Stimulated activated CD4-positive, alpha-beta T cell treated with anti-CD3 and anti-CD28 coated beads, Interleukin-2, amount 100 ng/mL, for 48 hours (primary cell): ENCODE measurements at regions not wholly inside any gene's neighbourhood (a gene's known extent, or its start where the extent isn't known, plus 50 kb on each side); places are given as distances from the start of the nearest gene placed in this dataset.

Experiments
- DNase-seq, 2 donors: peaks; one replicate each; pipeline ENCODE4 v3.0.0-alpha.2; 2020

DNA sequence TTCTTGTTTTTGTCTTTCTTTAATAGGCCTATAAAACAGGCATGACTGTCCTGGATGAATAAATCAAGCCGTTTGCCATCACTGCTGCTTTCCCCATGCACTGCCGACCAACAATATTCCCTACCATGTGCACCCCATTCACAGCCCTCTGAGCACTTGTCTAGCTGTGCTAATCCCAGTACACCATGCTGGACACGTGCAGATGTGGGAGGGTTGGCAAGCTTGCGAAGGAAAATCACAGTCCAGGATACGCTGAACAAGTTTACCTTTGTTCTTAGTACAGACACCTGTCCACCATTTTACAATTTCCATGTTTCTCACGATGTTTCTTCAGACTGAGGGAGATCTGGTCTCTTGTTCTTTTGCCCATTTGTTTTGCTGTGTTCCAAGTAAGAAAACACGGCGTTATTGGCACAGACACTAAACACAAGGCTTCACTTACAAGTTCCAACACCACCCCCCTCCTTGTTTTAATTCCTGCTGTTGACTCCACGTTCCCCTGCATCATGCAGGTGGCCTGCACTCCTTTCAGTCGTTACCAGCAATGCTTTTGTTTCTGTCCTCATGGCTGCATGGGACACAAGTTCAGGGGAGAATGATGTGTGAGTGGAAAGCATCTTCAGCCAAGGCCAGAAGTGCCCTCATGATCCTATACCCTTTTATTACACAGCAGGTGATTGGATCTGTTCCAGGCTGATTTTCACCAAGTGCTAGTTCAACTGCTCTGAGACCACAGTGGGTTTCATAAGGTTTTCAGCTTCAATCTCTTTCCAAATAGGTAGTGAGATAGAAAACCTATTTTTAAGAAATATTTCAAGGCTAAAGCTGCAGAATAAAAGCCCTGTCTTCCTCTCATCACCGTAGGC lies 608.9 kb downstream of the IRX1 start:
- no peak for DNase-seq

DNA sequence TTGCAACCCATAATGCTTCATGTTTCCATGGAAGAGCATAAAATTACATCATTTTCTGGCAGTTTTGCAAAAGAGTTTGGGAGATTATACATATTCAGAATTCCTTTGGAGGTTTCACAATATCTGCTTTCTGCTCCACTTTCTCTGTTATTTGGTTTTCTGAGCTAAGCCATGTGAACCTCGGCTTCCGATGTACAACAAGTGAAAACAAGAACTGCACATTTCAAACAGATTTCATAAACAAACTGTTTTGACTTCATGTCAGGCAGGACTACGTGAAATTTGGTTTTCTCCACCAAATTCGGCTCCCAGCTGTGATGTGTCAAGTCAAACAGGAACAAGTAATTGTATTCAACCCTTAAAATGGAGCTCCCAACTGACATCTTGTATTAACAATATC lies 609.8 kb downstream of the IRX1 start:
- DNase-seq = no peak

- no peak for DNase-seq
Observed at GRCh38 chr5:4206127-4206526, 610.5 kb downstream of the IRX1 start.

DNA sequence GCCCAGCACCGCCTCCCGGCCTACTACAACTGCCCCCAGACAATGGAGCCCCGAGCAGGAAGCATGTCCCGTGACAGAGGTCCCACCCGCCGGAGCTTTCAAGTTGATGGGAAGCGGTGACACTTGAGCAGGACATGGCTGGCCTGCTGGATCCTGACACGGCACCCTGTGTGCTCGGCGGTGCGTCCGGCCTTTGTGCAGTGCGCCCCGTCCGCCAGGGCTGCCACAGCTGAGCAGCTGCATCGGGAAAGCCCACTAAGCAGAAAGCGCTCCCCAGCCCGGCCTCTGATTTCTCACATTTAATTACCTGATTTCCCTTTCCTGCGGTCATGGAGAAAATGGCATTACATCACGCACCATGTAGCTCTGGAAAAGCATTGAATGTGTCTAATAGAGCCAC lies 611.9 kb downstream of the IRX1 start:
- no peak for DNase-seq

DNA sequence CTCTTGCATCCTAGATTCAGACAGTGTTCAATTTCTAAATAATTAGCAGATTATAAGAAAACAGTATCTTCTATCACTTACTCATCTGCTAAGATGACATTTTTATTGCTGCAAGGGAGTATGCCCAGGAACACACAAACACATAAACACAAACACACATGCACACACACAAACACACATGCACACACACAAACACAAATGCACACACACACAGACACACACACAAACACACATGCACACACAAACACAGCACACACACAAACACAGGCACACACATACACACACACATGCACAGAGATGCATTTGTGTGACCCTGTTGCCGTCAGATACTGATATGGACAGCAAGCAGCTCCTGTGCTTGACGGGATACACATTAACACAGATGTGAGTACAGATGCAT lies 612.9 kb downstream of the IRX1 start:
- DNase-seq = no peak

DNA sequence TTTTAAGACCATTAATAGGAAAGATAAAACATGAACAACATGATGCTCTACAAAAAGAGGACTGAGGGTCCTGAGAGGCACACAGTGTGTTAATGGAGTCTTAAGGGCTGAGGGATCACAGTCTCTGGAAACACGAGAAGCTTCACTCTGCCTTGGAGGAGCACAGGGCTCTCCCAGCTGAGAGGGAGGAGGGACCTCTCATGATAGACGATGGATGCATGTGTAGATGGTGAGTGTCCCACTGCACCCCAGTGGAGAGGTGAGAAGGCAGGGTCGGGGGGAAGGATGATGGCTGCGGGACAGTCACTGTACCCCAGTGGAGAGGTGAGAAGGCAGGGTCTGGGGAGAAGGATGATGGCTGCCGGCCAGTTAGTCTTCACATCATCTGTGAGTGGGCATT lies 613.4 kb downstream of the IRX1 start:
- DNase-seq = no peak

DNA sequence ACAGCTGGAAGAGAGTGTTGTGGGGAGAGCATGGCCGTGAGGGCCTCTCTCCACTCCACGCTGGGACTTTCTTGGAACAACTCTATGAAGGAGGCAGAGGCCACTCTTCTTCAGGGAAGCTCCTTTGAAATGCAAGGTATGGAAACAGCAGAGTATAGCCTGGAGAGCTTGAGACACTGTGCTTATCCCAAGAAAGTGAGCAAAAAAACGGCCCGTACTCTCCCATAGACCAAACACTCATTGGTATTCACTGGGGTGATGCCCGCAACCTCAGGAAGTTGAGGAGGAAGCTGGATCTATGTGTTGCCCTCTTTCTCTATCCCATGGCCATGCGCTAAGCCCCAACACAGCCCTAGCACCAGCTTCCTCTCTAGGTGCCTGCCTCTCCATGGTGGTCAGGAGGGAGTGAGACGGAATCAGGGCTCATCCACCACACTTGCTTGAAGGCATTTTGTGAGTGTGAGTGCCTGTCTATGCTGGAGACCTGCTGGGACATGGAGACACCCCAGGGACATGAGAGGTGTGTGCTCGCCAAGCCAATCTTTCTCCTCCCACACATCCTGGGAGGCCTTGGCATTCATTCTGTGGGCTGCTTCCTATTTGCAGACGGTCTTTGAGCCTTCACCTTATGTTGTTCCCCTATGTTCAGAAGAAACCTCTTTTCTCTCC lies 616.6 kb downstream of the IRX1 start:
- no peak for DNase-seq

- DNase-seq = no peak
Observed at GRCh38 chr5:4212981-4213819, 617.6 kb downstream of the IRX1 start.

- no peak for DNase-seq
Observed at GRCh38 chr5:4215143-4215542, 619.5 kb downstream of the IRX1 start.

- DNase-seq = no peak
Observed at GRCh38 chr5:4216142-4216541, 620.5 kb downstream of the IRX1 start.

GRCh38 chr5:4220016-4220415 lies 624.4 kb downstream of the IRX1 start:
- DNase-seq = no peak

GRCh38 chr5:4221048-4221447 lies 625.4 kb downstream of the IRX1 start:
- DNase-seq = no peak

- DNase-seq = no peak
Observed at GRCh38 chr5:4222147-4222546, 626.5 kb downstream of the IRX1 start.

DNA sequence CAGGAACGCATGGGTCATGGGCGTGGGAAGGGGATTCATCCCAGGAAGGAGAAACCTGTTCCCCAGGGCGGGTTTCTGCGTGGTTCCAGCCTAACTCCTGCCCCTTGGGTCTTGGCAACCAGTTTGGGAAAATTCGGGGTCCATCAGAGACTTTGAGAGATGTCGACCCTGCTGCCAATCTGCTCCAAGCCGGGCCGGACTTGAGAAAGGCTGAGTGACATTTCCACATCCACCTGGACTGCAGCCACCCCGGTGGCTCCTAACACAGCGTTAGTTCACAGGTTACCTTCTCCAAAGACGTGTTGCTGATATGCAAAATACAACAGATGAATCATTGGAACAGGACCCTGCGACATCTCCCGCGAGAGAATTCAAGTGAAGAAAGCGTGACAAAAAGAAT lies 627.2 kb downstream of the IRX1 start:
- DNase-seq = no peak

GRCh38 chr5:4225741-4226140 lies 630.1 kb downstream of the IRX1 start:
- DNase-seq = no peak

- DNase-seq = no peak
Observed at GRCh38 chr5:4226565-4226964, 630.9 kb downstream of the IRX1 start.

DNA sequence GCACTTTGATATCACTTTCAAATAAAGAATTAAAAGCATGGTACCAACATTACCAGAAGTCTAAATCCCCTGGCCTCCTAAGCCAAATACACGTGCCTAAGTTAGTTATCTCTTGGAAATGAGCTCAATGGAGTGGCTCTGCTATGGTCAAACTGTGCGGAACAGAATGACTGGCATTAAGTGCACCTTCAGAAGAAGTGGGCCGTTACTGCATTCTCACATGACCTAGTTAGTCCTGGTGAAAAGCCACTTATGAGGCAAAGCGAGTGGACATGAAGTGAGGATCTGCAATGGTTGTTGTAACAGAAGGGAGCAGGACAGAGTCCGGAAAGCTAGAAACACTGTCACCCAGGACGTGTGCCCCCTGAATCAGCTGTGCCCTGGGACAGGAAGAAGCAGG lies 633.1 kb downstream of the IRX1 start:
- DNase-seq = no peak

GRCh38 chr5:4229414-4230292 lies 634.0 kb downstream of the IRX1 start:
- DNase-seq = no peak

DNA sequence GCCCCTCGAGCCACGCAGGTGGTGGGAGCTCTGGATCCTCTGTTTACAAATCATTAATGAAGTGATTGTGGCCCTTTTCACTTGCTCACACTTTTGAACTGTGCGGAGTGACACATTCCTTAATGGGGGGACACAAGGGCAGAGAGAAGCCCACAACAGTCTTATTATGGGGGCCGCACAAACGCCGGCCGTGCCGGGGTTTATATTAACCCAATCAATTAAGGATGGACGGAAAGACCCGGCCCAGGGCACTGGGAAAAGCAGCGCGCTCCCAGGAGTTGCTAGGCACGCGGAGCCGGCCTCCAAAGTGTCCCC lies 634.8 kb downstream of the IRX1 start:
- no peak for DNase-seq

DNA sequence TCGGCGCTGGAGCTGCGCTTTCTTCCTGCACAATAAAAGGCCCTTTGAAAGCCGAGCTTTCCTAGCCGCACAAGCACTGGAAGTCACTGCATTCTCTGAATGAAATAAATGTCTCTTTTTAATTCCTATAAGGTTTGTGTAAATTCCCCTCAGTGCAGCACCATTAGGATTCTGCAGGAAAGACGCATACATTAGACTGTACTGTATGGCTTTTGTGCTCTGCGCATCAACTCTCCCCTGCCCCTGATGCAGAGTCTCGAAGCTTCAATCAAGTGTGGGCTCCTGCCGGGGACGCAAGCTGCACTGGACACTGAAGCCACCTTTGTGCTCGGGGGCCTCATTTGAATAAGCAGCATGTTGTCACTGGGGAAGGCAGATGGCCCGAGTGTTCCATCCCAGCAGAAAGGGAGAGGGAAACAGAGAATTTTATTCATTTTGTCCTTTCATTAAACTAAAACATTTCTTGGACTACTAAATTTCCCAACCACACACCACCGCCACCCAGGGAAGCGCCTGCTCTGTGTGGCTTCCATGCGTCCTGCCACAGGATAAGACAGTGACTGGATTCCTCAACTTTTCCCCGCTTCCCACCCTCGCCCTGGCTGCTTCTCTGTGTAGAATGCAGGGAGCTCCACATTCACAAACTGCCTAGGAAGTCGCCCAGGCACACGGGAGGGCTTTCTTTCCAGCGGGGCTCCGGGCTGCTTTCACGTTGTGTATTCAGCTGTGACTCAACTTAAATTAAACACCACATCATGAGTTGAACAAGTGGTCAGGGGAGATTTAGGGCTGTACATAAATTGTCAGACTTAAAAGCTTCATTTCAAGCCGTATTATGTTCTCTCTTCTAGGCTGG lies 635.4 kb downstream of the IRX1 start:
- DNase-seq = no peak

GRCh38 chr5:4232084-4232483 lies 636.5 kb downstream of the IRX1 start:
- DNase-seq = no peak

GRCh38 chr5:4233671-4234070 lies 638.0 kb downstream of the IRX1 start:
- DNase-seq = no peak
